ENCODE measurements at regions not wholly inside any gene's neighbourhood (a gene's known extent, or its start where the extent isn't known, plus 50 kb on each side); places are given as distances from the start of the nearest gene placed in this dataset.
A peak's percentile ranks its signal among the peaks of the same experiment; 100 is the strongest.

- H2BK12ac ChIP-seq (ENCODE audit: insufficient read length, low read depth, low read length) = no peak overlapping the region
- H3K9me3 Mint-ChIP-seq = no peaks in the 10 kb centered on the region
- H3T11ph ChIP-seq (ENCODE audit: low read length) = no peak overlapping the region
- no peak overlapping the region for H3K9ac ChIP-seq (ENCODE audit: extremely low read depth, insufficient read length, low read length)
- no peaks in the 10 kb centered on the region for H3K27me3 ChIP-seq (ENCODE audit: insufficient read depth, low read length)
- no peaks in the 10 kb centered on the region for H4K20me1 ChIP-seq (ENCODE audit: control insufficient read depth, insufficient read depth, insufficient read length)
- no peak overlapping the region for H2BK120ac ChIP-seq (ENCODE audit: low read depth, low read length, poor library complexity, severe bottlenecking)
- H3K4ac ChIP-seq (ENCODE audit: low read depth, low read length) = no peak overlapping the region
- no peak overlapping the region for H2BK5ac ChIP-seq (ENCODE audit: insufficient read length, low read length)
- H3K23me2 ChIP-seq (ENCODE audit: insufficient read length, low read depth, low read length, poor library complexity, severe bottlenecking) = no peaks in the 10 kb centered on the region
- no peak overlapping the region for H4K5ac ChIP-seq (ENCODE audit: insufficient read length, low read depth, low read length)
- peaks cover 0 to 4% of the 10 kb centered on the region in 2 experiments; a peak in 2 of 4 replicates for H3K4me1 Mint-ChIP-seq
- no peak for TF ChIP-seq CTCF (conservative IDR thresholded peaks at IDR 0.05)
- no peak overlapping the region for H2AK5ac ChIP-seq (ENCODE audit: insufficient read length, low read length)
- no peaks in the 10 kb centered on the region for H3K79me1 ChIP-seq (ENCODE audit: insufficient read depth, low read depth, low read length, poor library complexity, severe bottlenecking)
- peak overlapping the region; percentile 44; the same call in 1 of the 2 replicates for H3K14ac ChIP-seq (ENCODE audit: insufficient read depth, low read length)
- H3K4me1 ChIP-seq (ENCODE audit: insufficient read depth, low read length) = no peaks in the 10 kb centered on the region
- H2BK20ac ChIP-seq (ENCODE audit: low read depth, low read length, poor library complexity, severe bottlenecking) = no peak overlapping the region
- no peak for DNase-seq
- H3K23ac ChIP-seq (ENCODE audit: insufficient read length, low read depth, low read length) = no peak overlapping the region
- H4K91ac ChIP-seq (ENCODE audit: insufficient read length, low read depth, low read length) = no peak overlapping the region
- H2BK15ac ChIP-seq (ENCODE audit: low read depth, low read length) = no peak overlapping the region
- no peaks in the 10 kb centered on the region for H3K27me3 Mint-ChIP-seq (ENCODE audit: low read depth)
- no peak overlapping the region for H3K18ac ChIP-seq (ENCODE audit: insufficient read length, low read depth, low read length)
- no peak overlapping the region for H4K8ac ChIP-seq (replicated peaks; ENCODE audit: insufficient read length, low read depth, low read length)
- no peaks in the 10 kb centered on the region for H3K9me3 ChIP-seq (ENCODE audit: control insufficient read depth, low read depth, low read length)
- no peak overlapping the region for H3K27ac Mint-ChIP-seq
- no CpG with 5 or more reads among the region's 4 CpGs for WGBS (ENCODE audit: extremely low coverage, insufficient read length, low lambda C conversion rate)
- no peak overlapping the region for H3K4me3 Mint-ChIP-seq
- no peaks in the 10 kb centered on the region for H3K79me2 ChIP-seq (ENCODE audit: insufficient read depth, low read length)
- H3K36me3 Mint-ChIP-seq (ENCODE audit: insufficient read depth in 1 of 3, low read depth in 3 of 3) = no peaks in the 10 kb centered on the region
- H3K27ac ChIP-seq (ENCODE audit: insufficient read length, low read depth, low read length) = no peak overlapping the region
- no peak overlapping the region for H3K56ac ChIP-seq (ENCODE audit: insufficient read length, low read depth, low read length)
- H2AFZ ChIP-seq (ENCODE audit: low read length) = no peak overlapping the region
- no peak overlapping the region for H3K4me2 ChIP-seq (ENCODE audit: insufficient read depth, insufficient read length, low read length)
These were observed 125.0 kb upstream of the AKR1E2 start for GRCh38 chr10:4701016-4701415.
